WI38 (cell line): ENCODE measurements at regions not wholly inside any gene's neighbourhood (a gene's known extent, or its start where the extent isn't known, plus 50 kb on each side); places are given as distances from the start of the nearest gene placed in this dataset.

ENCODE experiments used
- H3K4me3 ChIP-seq: 2 replicates; pipeline ENCODE4 v1.5.1; 2011; ENCODE audit warnings: low read depth, mild to moderate bottlenecking, control low read depth, low read length
- CTCF ChIP-seq: IDR thresholded peaks from 2 replicates; pipeline ENCODE4 v1.5.1; 2012; ENCODE audit warnings: low read depth, mild to moderate bottlenecking, control low read depth, low read length

- H3K4me3 ChIP-seq: no peak overlapping the region
- TF ChIP-seq CTCF: no peak
Observed at GRCh38 chr14:56400109-56400825, 179.3 kb upstream of the TMEM260 start.

DNA sequence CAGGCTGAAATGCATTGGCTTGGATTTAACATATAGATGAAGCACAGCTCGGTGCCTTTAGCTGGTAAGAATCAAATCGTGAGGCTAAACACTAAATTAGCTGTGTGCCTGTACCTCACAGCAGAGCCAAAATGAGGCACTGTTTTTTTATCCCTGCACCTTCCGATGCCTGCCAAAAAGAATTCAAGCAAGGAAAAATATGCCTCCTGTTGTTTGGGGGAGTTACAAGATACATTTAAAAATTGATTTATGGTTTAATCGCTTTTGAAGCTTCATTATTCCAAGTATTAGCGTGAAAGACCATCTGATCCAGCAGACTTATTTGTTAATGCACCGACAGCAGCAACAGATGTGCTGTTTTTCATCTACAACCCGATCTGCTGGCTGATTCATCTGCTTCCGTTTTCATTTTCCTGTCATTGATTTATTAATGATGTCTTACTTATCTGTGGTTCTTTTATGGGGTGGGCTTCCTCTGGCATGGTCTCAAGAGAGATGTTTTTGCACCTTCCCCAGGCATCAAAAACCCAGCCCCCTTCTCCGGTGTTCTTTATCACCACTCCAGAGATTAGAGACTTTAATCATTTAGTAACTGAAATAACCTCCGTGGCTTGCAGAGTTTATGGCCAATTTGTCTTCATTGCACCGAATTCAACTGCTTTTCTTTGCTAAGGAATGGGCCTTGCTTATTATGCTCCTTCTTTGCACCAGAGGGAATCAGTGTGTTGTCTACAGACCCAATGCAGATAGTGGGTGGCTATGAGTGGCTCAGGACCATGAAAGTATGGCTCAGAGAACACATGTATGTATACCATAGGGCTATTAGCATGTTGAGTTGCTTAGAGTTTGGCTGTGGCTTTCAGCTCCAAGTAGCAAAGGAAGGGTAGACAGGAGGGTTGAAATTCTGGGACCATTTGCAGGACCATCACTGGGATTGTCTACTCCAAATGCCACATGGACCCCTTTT is 166.8 kb upstream of the TMEM260 start:
- no peak overlapping the region for H3K4me3 ChIP-seq
- no peak for TF ChIP-seq CTCF

GRCh38 chr14:56413721-56414120 is 165.9 kb upstream of the TMEM260 start:
- no peak overlapping the region for H3K4me3 ChIP-seq
- no peak for TF ChIP-seq CTCF

- TF ChIP-seq CTCF: no peak
- H3K4me3 ChIP-seq: no peak overlapping the region
Observed at GRCh38 chr14:56414236-56414635, 165.4 kb upstream of the TMEM260 start.

- TF ChIP-seq CTCF: no peak
- H3K4me3 ChIP-seq: no peak overlapping the region
Observed at GRCh38 chr14:56416213-56416612, 163.4 kb upstream of the TMEM260 start.

- no peak for TF ChIP-seq CTCF
- H3K4me3 ChIP-seq: no peak overlapping the region
Observed at GRCh38 chr14:56417173-56417572, 162.4 kb upstream of the TMEM260 start.

DNA sequence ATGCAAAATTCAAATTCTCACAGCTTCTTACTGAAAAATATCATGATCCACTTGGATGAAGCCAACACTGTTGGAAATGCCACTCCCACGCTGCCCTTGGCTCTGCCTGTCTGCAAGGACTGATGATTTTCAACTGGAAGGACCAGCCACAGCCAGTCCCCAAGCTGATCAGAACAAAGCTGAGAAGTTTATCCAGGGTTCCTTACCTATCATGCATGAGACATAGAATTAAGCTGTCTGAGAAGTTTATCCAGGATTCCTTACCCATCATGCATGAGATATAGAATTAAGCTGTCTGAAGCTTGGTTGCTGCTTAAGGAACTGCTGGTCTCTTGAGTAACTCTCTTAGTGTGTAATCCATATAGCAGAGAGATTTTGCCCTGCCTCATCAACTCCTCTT is 159.8 kb upstream of the TMEM260 start:
- TF ChIP-seq CTCF: no peak
- H3K4me3 ChIP-seq: no peak overlapping the region
